T-helper 17 cell (primary cell): ENCODE measurements at regions not wholly inside any gene's neighbourhood (a gene's known extent, or its start where the extent isn't known, plus 50 kb on each side); places are given as distances from the start of the nearest gene placed in this dataset.

Source experiments
- ATAC-seq: fragments of 150-1000 bp; cut with Tn5 transposase; 2 replicates; pipeline ENCODE4 v1.10.0; 2021; ENCODE audit warnings: mild to moderate bottlenecking, moderate library complexity
- DNase-seq, 3 donors: peaks; one replicate each; pipeline versions ENCODE4 v3.0.0 to v3.0.0-alpha.2; 2020 to 2021
- H3K9me3 ChIP-seq: one replicate; pipeline ENCODE4 v1.7.0; 2013; ENCODE audit warnings: low read length, mild to moderate bottlenecking; ENCODE audit not compliant: control insufficient read depth, poor library complexity, severe bottlenecking
- H3K27ac Mint-ChIP-seq: one replicate; pipeline ENCODE4 v1.8.0; 2022; ENCODE audit warnings: mild to moderate bottlenecking, moderate library complexity, mixed read lengths
- H3K27me3 Mint-ChIP-seq: one replicate; pipeline ENCODE4 v1.8.0; 2022; ENCODE audit warnings: mixed read lengths
- H3K36me3 Mint-ChIP-seq: one replicate; pipeline ENCODE4 v1.8.0; 2022; ENCODE audit warnings: low read depth, mixed read lengths
- H3K4me1 Mint-ChIP-seq: one replicate; pipeline ENCODE4 v1.8.0; 2022; ENCODE audit warnings: mild to moderate bottlenecking, mixed read lengths
- H3K4me3 Mint-ChIP-seq: one replicate; pipeline ENCODE4 v1.8.0; 2022; ENCODE audit warnings: mild to moderate bottlenecking, moderate library complexity, mixed read lengths

- peaks cover 25% of the 10 kb centered on the region for H3K27me3 Mint-ChIP-seq
- no peaks in the 10 kb centered on the region for H3K36me3 Mint-ChIP-seq
- H3K4me1 Mint-ChIP-seq: no peaks in the 10 kb centered on the region
- DNase-seq (no peak), ATAC-seq (no peak)
- no peak overlapping the region for H3K27ac Mint-ChIP-seq
- no peak overlapping the region for H3K4me3 Mint-ChIP-seq
- no peaks in the 10 kb centered on the region for H3K9me3 ChIP-seq
These were observed 72.6 kb upstream of the DHX15 start for GRCh38 chr4:24656906-24657305.

GRCh38 chr4:24657768-24658617 is 73.6 kb upstream of the DHX15 start:
- DNase-seq: no peak
- H3K9me3 ChIP-seq: no peaks in the 10 kb centered on the region
- Mint-ChIP-seq H3K27me3 (peaks cover 25% of the 10 kb centered on the region), H3K4me3 (no peak overlapping the region), H3K36me3 (no peaks in the 10 kb centered on the region), H3K4me1 (no peaks in the 10 kb centered on the region), H3K27ac (no peak overlapping the region)
- ATAC-seq: no peak

GRCh38 chr4:24659241-24659961 is 75.0 kb upstream of the DHX15 start:
- Mint-ChIP-seq H3K36me3 (no peaks in the 10 kb centered on the region), H3K4me3 (no peak overlapping the region), H3K27me3 (peaks cover 29% of the 10 kb centered on the region), H3K4me1 (no peaks in the 10 kb centered on the region), H3K27ac (no peak overlapping the region)
- DNase-seq (no peak), ATAC-seq (no peak)
- no peaks in the 10 kb centered on the region for H3K9me3 ChIP-seq

- DNase-seq (no peak), ATAC-seq (no peak)
- no peaks in the 10 kb centered on the region for H3K4me1 Mint-ChIP-seq
- H3K9me3 ChIP-seq: no peaks in the 10 kb centered on the region
- H3K4me3 Mint-ChIP-seq: no peak overlapping the region
- no peak overlapping the region for H3K27ac Mint-ChIP-seq
- no peaks in the 10 kb centered on the region for H3K36me3 Mint-ChIP-seq
- peaks cover 39% of the 10 kb centered on the region for H3K27me3 Mint-ChIP-seq
These were observed 77.7 kb upstream of the DHX15 start for GRCh38 chr4:24662056-24662455.

GRCh38 chr4:24662542-24662941 is 78.2 kb upstream of the DHX15 start:
- H3K36me3 Mint-ChIP-seq: no peaks in the 10 kb centered on the region
- no peaks in the 10 kb centered on the region for H3K9me3 ChIP-seq
- no peak overlapping the region for H3K4me3 Mint-ChIP-seq
- DNase-seq (no peak), ATAC-seq (no peak)
- peaks cover 39% of the 10 kb centered on the region for H3K27me3 Mint-ChIP-seq
- H3K4me1 Mint-ChIP-seq: no peaks in the 10 kb centered on the region
- no peak overlapping the region for H3K27ac Mint-ChIP-seq

- H3K36me3 Mint-ChIP-seq: no peaks in the 10 kb centered on the region
- no peak overlapping the region for H3K4me3 Mint-ChIP-seq
- peaks cover 35% of the 10 kb centered on the region for H3K27me3 Mint-ChIP-seq
- DNase-seq (no peak), ATAC-seq (no peak)
- H3K4me1 Mint-ChIP-seq: no peaks in the 10 kb centered on the region
- no peak overlapping the region for H3K27ac Mint-ChIP-seq
- H3K9me3 ChIP-seq: no peaks in the 10 kb centered on the region
These were observed 80.6 kb upstream of the DHX15 start for GRCh38 chr4:24664956-24665355.

GRCh38 chr4:24666316-24666715 is 82.0 kb upstream of the DHX15 start:
- H3K4me3 Mint-ChIP-seq: no peak overlapping the region
- no peaks in the 10 kb centered on the region for H3K4me1 Mint-ChIP-seq
- H3K27me3 Mint-ChIP-seq: peaks cover 35% of the 10 kb centered on the region
- H3K27ac Mint-ChIP-seq: no peak overlapping the region
- H3K9me3 ChIP-seq: no peaks in the 10 kb centered on the region
- DNase-seq (no peak), ATAC-seq (no peak)
- no peaks in the 10 kb centered on the region for H3K36me3 Mint-ChIP-seq

- Mint-ChIP-seq H3K4me1 (no peaks in the 10 kb centered on the region), H3K27ac (no peak overlapping the region), H3K36me3 (no peaks in the 10 kb centered on the region), H3K4me3 (no peak overlapping the region), H3K27me3 (peaks cover 30% of the 10 kb centered on the region)
- no peak for ATAC-seq
- H3K9me3 ChIP-seq: no peaks in the 10 kb centered on the region
- no peak for DNase-seq
These were observed 82.6 kb upstream of the DHX15 start for GRCh38 chr4:24666816-24667477.

GRCh38 chr4:24668956-24669355 is 84.6 kb upstream of the DHX15 start:
- Mint-ChIP-seq H3K27me3 (peaks cover 23% of the 10 kb centered on the region), H3K27ac (no peak overlapping the region), H3K4me1 (no peaks in the 10 kb centered on the region), H3K36me3 (no peaks in the 10 kb centered on the region), H3K4me3 (no peak overlapping the region)
- H3K9me3 ChIP-seq: no peaks in the 10 kb centered on the region
- DNase-seq (no peak), ATAC-seq (no peak)

GRCh38 chr4:24669751-24670150 is 85.4 kb upstream of the DHX15 start:
- peaks cover 19% of the 10 kb centered on the region for H3K27me3 Mint-ChIP-seq
- no peaks in the 10 kb centered on the region for H3K4me1 Mint-ChIP-seq
- ATAC-seq (no peak), DNase-seq (no peak)
- H3K27ac Mint-ChIP-seq: no peak overlapping the region
- no peaks in the 10 kb centered on the region for H3K36me3 Mint-ChIP-seq
- H3K9me3 ChIP-seq: no peaks in the 10 kb centered on the region
- no peak overlapping the region for H3K4me3 Mint-ChIP-seq

GRCh38 chr4:24671849-24672248 is 87.5 kb upstream of the DHX15 start:
- ATAC-seq: no peak
- H3K27me3 Mint-ChIP-seq: peaks cover 6% of the 10 kb centered on the region
- H3K4me1 Mint-ChIP-seq: no peaks in the 10 kb centered on the region
- H3K27ac Mint-ChIP-seq: no peak overlapping the region
- DNase-seq: no peak
- H3K9me3 ChIP-seq: no peaks in the 10 kb centered on the region
- no peak overlapping the region for H3K4me3 Mint-ChIP-seq
- H3K36me3 Mint-ChIP-seq: no peaks in the 10 kb centered on the region

GRCh38 chr4:24672880-24673279 is 88.5 kb upstream of the DHX15 start:
- DNase-seq (no peak), ATAC-seq (no peak)
- H3K36me3 Mint-ChIP-seq: no peaks in the 10 kb centered on the region
- no peaks in the 10 kb centered on the region for H3K9me3 ChIP-seq
- H3K27ac Mint-ChIP-seq: no peak overlapping the region
- peaks cover 6% of the 10 kb centered on the region for H3K27me3 Mint-ChIP-seq
- H3K4me3 Mint-ChIP-seq: no peak overlapping the region
- no peaks in the 10 kb centered on the region for H3K4me1 Mint-ChIP-seq

- H3K4me3 Mint-ChIP-seq: no peak overlapping the region
- ATAC-seq (no peak), DNase-seq (no peak)
- H3K27me3 Mint-ChIP-seq: peaks cover 6% of the 10 kb centered on the region
- no peak overlapping the region for H3K27ac Mint-ChIP-seq
- H3K9me3 ChIP-seq: no peaks in the 10 kb centered on the region
- no peaks in the 10 kb centered on the region for H3K4me1 Mint-ChIP-seq
- H3K36me3 Mint-ChIP-seq: no peaks in the 10 kb centered on the region
These were observed 89.9 kb upstream of the DHX15 start for GRCh38 chr4:24674279-24674678.
